NCI-H446 (cell line): ENCODE measurements at regions not wholly inside any gene's neighbourhood (a gene's known extent, or its start where the extent isn't known, plus 50 kb on each side); places are given as distances from the start of the nearest gene placed in this dataset.
"Not testable (repeated sequence)": the region's sequence is repeated elsewhere in the genome, so short reads cannot be mapped to it uniquely, and the experiment has no call there.

Experiments
- DNase-seq, 2 experiments: peaks; one replicate each; lab custom pipeline; 2025; lab: John Stamatoyannopoulos, UW

DNA sequence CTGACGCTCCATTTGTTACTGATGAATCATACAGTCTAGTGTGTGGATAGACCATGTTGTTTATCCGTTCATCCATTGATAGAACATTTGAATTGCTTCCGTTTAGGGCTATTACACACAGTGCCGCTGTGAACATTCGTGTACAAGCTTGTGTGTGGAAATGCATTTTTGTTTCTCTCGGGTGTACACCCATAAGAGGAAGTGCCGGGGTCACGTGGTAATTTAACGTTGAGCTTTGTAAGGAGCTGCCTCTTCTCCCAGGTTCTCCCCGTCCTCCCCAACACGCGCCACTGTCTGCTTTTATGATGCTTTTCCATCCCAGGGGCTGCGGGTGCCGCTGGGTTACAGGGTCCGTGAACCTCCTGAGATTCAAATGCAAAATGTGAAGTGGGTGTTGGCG lies 142.3 kb downstream of the IGLL1 start:
- no peak for DNase-seq

GRCh38 chr22:23437107-23437395 lies 143.0 kb downstream of the IGLL1 start:
- not testable (repeated sequence) for DNase-seq

DNA sequence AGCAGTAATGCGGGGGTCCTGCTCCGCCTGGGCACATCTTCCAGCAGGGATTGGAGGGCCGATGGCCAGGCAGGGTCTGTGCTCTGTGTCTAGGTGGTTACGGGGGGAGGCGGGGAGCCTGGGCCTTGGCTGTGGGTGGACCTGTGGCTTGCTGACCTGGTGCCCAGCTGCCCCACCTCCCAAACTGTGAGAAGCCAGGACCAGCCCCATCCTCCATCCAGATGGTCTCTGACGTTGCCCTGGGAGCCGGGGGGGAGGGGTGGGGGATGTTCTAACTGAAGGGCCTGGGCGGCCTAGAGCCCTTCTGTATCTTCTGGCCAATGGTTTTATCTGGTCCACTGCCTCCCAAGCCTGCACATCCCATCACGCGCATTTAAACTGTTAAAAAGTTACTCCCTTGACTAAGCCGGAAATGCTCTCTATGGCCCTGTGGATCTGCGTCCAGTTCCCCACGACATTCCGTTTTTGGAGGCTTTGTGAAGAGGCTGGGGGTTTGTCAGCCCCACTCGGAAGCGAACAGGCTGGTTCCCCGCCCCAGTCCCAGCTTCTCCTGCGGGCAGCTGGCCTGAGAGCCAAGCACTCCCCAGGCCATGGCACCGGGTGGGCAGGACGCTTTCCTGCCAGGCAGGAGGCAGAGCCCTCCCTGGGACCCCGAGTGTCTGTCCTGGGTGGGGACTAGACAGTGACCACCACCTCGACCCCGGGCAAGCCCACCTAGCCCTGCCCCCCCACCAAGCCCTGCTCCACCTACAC lies 143.6 kb downstream of the IGLL1 start:
- not testable (repeated sequence) for DNase-seq

- not testable (repeated sequence) for DNase-seq
Measured at GRCh38 chr22:23435186-23435585, 144.9 kb downstream of the IGLL1 start.

DNA sequence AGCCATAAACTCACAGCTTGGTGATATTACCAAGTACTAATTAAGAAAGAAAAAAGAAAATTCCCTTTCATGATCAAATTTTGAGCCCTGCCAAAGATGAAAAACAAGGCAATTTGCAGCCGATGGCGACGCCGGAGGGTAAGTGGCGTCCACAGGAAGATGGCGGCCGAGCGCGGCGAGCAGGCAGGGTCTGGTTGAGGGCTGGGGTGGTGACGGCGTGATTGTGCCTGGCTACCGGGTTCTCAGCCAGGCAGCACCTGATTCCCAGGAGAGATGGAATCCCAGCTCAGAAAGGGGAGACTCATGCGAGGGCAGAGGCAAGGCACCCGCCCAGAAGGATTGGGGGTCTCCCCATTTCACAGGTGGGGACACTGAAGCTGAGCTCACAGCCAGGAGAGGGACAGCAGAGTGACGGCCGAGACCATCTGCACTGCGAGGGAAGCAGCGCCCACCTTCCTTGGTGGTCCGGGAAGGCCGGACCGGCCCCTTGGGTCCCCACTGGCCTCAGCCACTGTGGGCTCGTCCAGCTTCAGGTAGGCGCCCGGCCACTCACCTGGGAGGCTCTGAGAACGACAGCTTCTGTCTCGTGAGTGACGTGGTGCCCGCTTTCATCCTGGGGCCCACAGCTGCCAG lies 145.8 kb downstream of the IGLL1 start:
- DNase-seq, result not testable (repeated sequence)

- peak in 1 of 2 experiments; percentile 18 for DNase-seq
Measured at GRCh38 chr22:23433127-23434005, 146.7 kb downstream of the IGLL1 start.

GRCh38 chr22:23432719-23433118 lies 147.4 kb downstream of the IGLL1 start:
- DNase-seq, result not testable (repeated sequence)

GRCh38 chr22:23431337-23432072 lies 148.6 kb downstream of the IGLL1 start:
- no peak for DNase-seq

- not testable (repeated sequence) for DNase-seq
Measured at GRCh38 chr22:23424551-23425068, 155.5 kb downstream of the IGLL1 start.

DNA sequence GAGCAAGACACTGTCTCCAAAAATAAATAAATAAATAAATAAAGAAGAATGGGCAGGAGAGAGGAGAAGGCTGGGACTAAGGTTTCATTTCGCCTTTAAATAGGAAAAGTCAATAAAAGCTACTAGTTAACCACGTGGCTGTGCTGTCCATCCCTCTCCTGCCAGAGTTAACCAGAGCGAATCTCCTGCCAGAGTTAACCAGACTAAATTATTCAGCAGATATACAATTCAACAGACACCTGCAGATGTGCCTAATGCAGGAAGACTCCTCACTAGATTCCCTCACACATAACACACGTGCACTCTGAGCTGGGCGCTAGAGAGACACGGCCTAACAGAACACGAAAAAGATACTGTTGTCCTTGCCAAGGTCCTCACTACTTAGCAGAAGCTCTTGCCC lies 156.1 kb downstream of the IGLL1 start:
- no peak for DNase-seq

DNA sequence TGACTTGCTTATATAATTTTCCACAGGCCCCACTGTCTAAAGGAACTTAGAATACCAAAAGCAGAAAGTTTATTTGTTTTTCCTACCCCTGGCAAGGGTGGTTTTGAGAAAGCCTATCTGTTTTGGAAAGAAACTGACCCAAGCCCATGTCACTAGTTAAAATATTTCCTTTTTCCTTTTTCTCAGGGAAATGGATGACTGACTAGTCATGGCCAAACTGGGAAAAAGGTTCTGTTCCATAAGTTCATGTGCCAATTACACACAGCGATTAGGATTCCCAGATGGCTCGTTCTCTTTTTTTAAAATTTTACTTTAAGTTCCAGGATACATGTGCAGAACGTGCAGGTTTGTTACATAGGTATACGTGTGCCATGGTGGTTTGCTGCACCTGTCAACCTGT lies 157.8 kb downstream of the IGLL1 start:
- DNase-seq, result not testable (repeated sequence)

DNA sequence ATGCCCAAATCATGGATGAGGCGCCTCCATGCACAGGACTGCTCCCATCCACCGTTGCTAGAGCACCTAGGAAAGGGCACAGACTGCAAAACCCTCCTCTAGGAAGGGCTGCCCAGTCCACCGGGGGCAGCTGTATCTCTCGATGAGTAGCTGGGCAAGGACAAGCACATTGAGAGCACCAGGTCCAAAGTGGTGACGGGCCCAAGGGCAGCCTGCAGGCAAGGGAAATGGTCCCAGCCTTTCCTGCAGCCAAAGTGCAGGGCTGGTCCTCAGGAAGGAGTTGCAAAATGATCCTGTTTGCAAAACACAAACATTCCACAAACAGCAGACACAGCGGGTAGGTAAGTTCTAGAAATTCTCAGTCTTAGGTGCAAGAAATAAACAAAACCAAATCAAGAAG lies 158.8 kb downstream of the IGLL1 start:
- not testable (repeated sequence) for DNase-seq

DNA sequence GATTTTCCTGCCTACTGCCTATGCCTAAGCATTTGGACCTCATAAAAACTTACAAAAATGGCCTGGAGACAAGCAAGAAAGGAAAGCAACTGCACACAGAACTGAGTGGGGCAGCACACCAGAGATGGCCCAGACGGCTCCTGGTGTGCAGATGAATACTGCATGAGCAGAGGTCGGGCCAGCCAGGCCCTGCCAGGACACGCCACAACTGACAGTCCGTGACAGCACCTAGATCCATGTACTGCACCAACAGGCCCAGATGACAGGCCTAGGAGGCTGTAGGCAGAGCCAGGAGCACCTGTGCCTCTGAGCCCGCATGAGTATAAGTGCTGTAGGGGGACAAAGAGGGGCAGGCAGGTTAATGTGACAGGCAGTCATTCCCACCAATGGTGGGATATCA lies 160.2 kb downstream of the IGLL1 start:
- DNase-seq, result no peak

GRCh38 chr22:23419171-23419570 lies 160.9 kb downstream of the IGLL1 start:
- DNase-seq, result no peak

GRCh38 chr22:23418159-23418788 lies 161.8 kb downstream of the IGLL1 start:
- no peak for DNase-seq

- DNase-seq, result not testable (repeated sequence)
Measured at GRCh38 chr22:23417327-23417726, 162.8 kb downstream of the IGLL1 start.

- DNase-seq, result not testable (repeated sequence)
Measured at GRCh38 chr22:23416169-23416690, 163.9 kb downstream of the IGLL1 start.

- no peak for DNase-seq
Measured at GRCh38 chr22:23415490-23415851, 164.6 kb downstream of the IGLL1 start.

DNA sequence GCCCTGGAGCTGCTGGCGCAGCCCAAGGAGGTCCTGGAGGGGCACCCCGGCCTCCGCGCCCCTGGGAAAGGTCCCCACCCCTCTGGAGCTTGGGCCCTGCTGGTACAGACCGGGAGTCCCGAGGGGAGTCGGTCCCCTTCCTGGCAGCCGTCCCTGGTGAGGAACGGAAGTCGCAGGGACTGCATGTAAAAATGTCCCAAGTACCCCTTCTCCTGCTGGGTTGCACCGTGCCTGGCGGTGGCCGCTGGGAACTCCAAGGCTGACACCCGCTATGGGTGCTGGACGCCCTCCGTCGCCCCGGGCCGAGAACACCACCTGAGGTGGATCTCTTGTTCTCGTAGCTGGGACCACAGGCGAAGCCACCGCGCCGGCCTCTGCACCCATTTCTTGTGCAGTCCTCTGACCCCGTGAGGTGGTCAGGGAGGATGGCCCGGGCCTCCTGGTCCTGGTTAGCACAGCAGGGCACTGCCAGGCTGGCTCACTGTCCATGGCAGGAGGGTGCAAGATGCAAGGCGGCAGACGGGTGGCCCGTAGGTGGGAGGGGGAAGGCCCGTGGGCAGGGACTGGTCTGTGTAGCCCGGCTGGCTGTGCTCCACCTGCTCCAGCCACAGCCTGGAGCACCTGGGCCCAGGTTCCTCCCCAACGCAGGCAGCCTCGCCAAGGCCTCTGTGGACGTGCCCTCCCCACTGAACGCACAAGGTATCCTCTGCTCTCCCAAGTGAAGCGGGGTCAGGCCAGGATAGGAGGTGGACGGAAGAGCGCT lies 165.2 kb downstream of the IGLL1 start:
- no peak for DNase-seq

DNA sequence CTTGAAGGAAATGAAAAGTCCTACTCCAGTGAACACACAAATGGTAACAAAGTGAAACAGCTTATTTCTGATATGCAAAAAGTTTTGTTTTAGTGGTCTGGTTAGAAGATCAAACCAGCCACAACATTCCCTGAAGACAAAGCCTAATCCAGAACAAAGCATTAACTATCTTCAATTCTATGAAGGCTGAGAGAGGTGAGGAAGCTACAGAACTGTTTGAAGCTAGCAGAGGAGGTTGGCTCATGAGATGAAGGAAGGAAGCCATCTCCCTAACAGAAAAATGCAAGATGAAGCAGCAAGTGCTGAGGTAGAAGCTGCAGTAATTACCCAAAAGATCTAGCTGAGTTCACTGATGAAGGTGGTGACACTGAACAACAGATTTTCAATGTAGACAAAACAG lies 168.4 kb downstream of the IGLL1 start:
- DNase-seq, result no peak
